Stimulated activated CD4-positive, alpha-beta T cell treated with anti-CD3 and anti-CD28 coated beads, TNF-alpha, amount 100 ng/mL, for 24 hours (primary cell): ENCODE measurements at regions not wholly inside any gene's neighbourhood (a gene's known extent, or its start where the extent isn't known, plus 50 kb on each side); places are given as distances from the start of the nearest gene placed in this dataset.
"Not testable (repeated sequence)": the region's sequence is repeated elsewhere in the genome, so short reads cannot be mapped to it uniquely, and the experiment has no call there.

ENCODE experiments used
- DNase-seq, 3 experiments: peaks; one replicate each; pipeline ENCODE4 v3.0.0-alpha.2; 2020; ENCODE audit warnings: low read depth in 3 of 3

GRCh38 chr14:48598458-48598857, 923.1 kb upstream of the MDGA2 start:
- DNase-seq = no peak

GRCh38 chr14:48586099-48586498, 910.7 kb upstream of the MDGA2 start:
- no peak for DNase-seq

GRCh38 chr14:48584031-48584430, 908.6 kb upstream of the MDGA2 start:
- DNase-seq = no peak

GRCh38 chr14:48582938-48583337, 907.5 kb upstream of the MDGA2 start:
- no peak for DNase-seq

GRCh38 chr14:48580692-48581091, 905.3 kb upstream of the MDGA2 start:
- DNase-seq = no peak

GRCh38 chr14:48575772-48576171, 900.4 kb upstream of the MDGA2 start:
- DNase-seq = no peak

GRCh38 chr14:48568688-48569087, 893.3 kb upstream of the MDGA2 start:
- DNase-seq = no peak

GRCh38 chr14:48568252-48568651, 892.8 kb upstream of the MDGA2 start:
- DNase-seq = no peak

- DNase-seq = no peak
Measured at GRCh38 chr14:48563489-48563888, 888.1 kb upstream of the MDGA2 start.

- not testable (repeated sequence) for DNase-seq
Measured at GRCh38 chr14:48561438-48561837, 886.0 kb upstream of the MDGA2 start.

GRCh38 chr14:48560421-48560820, 885.0 kb upstream of the MDGA2 start:
- DNase-seq = no peak

GRCh38 chr14:48553443-48553842, 878.0 kb upstream of the MDGA2 start:
- no peak for DNase-seq

- no peak for DNase-seq
Measured at GRCh38 chr14:48546996-48547395, 871.6 kb upstream of the MDGA2 start.

- DNase-seq = no peak
Measured at GRCh38 chr14:48537600-48537999, 862.2 kb upstream of the MDGA2 start.

- no peak for DNase-seq
Measured at GRCh38 chr14:48536318-48536717, 860.9 kb upstream of the MDGA2 start.

- DNase-seq = no peak
Measured at GRCh38 chr14:48527832-48528231, 852.4 kb upstream of the MDGA2 start.

- DNase-seq = no peak
Measured at GRCh38 chr14:48526307-48526706, 850.9 kb upstream of the MDGA2 start.

GRCh38 chr14:48504921-48505320, 829.5 kb upstream of the MDGA2 start:
- DNase-seq = no peak

- DNase-seq = no peak
Measured at GRCh38 chr14:48490756-48491155, 815.4 kb upstream of the MDGA2 start.

- DNase-seq = no peak
Measured at GRCh38 chr14:48473944-48474343, 798.5 kb upstream of the MDGA2 start.

- DNase-seq = no peak
Measured at GRCh38 chr14:48456051-48456450, 780.6 kb upstream of the MDGA2 start.

GRCh38 chr14:48454887-48455286, 779.5 kb upstream of the MDGA2 start:
- DNase-seq = no peak

GRCh38 chr14:48452437-48452995, 777.1 kb upstream of the MDGA2 start:
- DNase-seq = no peak

- no peak for DNase-seq
Measured at GRCh38 chr14:48435221-48435620, 759.8 kb upstream of the MDGA2 start.
